Suprapubic skin (tissue), 4 donors: ENCODE measurements at regions not wholly inside any gene's neighbourhood (a gene's known extent, or its start where the extent isn't known, plus 50 kb on each side); places are given as distances from the start of the nearest gene placed in this dataset.

Source experiments
- DNase-seq, 2 donors: peaks; one replicate each; pipeline ENCODE4 v3.0.0-alpha.2; 2019; ENCODE audit warnings: low spot score in 2 of 2
- H3K27ac ChIP-seq: fragments of 200-600 bp; sonication (generic); one replicate; pipeline ENCODE4 v1.5.1; 2019
- H3K27me3 ChIP-seq: fragments of 200-600 bp; sonication (generic); one replicate; pipeline ENCODE4 v1.5.1; 2019
- H3K36me3 ChIP-seq: fragments of 200-600 bp; sonication (generic); one replicate; pipeline ENCODE4 v1.5.1; 2019
- H3K4me1 ChIP-seq: fragments of 200-600 bp; sonication (generic); one replicate; pipeline ENCODE4 v1.5.1; 2019
- H3K4me3 ChIP-seq: fragments of 200-600 bp; sonication (generic); one replicate; pipeline ENCODE4 v1.5.1; 2019; ENCODE audit warnings: mild to moderate bottlenecking
- H3K9me3 ChIP-seq: fragments of 200-600 bp; sonication (generic); one replicate; pipeline ENCODE4 v1.5.1; 2019
- EP300 ChIP-seq: sonication (generic); formaldehyde crosslinking; IDR thresholded peaks from one replicate; pipeline ENCODE4 v1.6.1; 2017; ENCODE audit warnings: antibody characterized with exemption
- POLR2A ChIP-seq, 2 donors: fragments of 450-650 bp; IDR thresholded peaks; one replicate each; pipeline ENCODE4 v1.6.1; 2017; ENCODE audit warnings: antibody characterized with exemption in 2 of 2, mild to moderate bottlenecking in 2 of 2, moderate library complexity in 2 of 2
- POLR2AphosphoS5 ChIP-seq, 3 donors: sonication (generic); formaldehyde crosslinking; IDR thresholded peaks; one replicate each; pipeline ENCODE4 v1.6.1; 2017; ENCODE audit warnings: antibody characterized with exemption in 3 of 3
- WGBS: methylation state at CpG from one replicate; pipeline ENCODE4 v1.1.5; 2018; 5-methylcytosine and 5-hydroxymethylcytosine counted together
- TF ChIP-seq, protein P1 (sequence below), 2 donors: fragments of 200-600 bp in 1 of 2; fragments of 450-650 bp in 1 of 2; sonication (generic) in 1 of 2; IDR thresholded peaks; one replicate each; pipeline ENCODE4 v1.5.1; 2016 to 2019; ENCODE audit warnings: antibody characterized with exemption in 2 of 2, mild to moderate bottlenecking in 1 of 2, moderate library complexity in 1 of 2

DNA sequence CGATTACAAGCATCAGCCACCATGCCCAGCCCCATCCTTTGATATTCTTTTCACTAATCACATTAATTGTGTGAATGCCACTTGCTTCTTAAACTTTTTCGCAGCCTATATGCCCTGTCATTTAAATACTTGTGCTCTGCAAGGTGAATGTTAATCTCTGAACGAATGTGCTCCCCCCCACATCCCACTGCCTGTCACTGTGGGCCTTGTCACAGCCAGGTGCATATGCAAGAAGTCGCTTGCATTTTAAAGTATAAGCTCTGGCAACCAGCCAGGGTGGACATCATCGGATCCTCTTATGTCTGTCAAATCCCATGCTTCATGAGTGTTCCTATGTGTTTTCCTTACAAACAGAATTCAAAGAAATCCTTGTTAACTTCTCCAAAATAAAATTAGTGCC is 304.4 kb downstream of the GALR1 start:
- no peaks in the 10 kb centered on the region for H3K27me3 ChIP-seq
- no peaks in the 10 kb centered on the region for H3K36me3 ChIP-seq
- 87% methylated on average over 5 of the region's 5 CpGs for WGBS
- H3K9me3 ChIP-seq, result no peaks in the 10 kb centered on the region
- no peak for DNase-seq
- TF ChIP-seq POLR2AphosphoS5 (IDR thresholded peaks at IDR 0.05) (no peak), POLR2A (IDR thresholded peaks at IDR 0.05) (no peak), EP300 (no peak)
- TF ChIP-seq, protein P1, sequence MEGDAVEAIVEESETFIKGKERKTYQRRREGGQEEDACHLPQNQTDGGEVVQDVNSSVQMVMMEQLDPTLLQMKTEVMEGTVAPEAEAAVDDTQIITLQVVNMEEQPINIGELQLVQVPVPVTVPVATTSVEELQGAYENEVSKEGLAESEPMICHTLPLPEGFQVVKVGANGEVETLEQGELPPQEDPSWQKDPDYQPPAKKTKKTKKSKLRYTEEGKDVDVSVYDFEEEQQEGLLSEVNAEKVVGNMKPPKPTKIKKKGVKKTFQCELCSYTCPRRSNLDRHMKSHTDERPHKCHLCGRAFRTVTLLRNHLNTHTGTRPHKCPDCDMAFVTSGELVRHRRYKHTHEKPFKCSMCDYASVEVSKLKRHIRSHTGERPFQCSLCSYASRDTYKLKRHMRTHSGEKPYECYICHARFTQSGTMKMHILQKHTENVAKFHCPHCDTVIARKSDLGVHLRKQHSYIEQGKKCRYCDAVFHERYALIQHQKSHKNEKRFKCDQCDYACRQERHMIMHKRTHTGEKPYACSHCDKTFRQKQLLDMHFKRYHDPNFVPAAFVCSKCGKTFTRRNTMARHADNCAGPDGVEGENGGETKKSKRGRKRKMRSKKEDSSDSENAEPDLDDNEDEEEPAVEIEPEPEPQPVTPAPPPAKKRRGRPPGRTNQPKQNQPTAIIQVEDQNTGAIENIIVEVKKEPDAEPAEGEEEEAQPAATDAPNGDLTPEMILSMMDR (IDR thresholded peaks at IDR 0.05), result no peak
- H3K4me1 ChIP-seq, result no peaks in the 10 kb centered on the region
- H3K4me3 ChIP-seq, result no peak overlapping the region
- no peak overlapping the region for H3K27ac ChIP-seq

DNA sequence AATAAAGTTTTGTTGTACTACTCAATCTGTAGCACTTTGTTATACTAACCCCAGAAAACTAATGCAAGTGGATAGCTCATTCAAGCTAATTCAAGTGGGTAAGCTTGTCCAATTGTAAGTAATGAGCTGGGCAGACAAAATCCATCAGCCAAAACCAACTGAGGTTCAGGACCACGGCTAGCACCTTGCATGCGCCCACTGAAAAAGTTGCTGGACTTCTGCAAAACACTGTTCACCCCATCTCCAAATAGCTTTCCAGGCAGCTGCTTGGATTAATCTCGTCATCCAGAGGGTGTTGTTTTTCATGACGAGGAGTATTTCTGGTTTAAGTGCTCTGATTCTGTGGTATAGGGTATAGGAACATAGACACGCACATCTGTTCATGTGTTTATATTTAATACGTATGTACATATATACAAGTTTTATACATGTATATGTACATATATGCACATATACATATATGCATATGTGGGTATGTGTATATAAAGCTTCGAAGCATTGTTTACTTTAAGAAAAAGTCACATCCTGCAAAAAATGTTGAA is 307.5 kb downstream of the GALR1 start:
- TF ChIP-seq POLR2A (IDR thresholded peaks at IDR 0.05) (no peak), EP300 (no peak), POLR2AphosphoS5 (IDR thresholded peaks at IDR 0.05) (no peak)
- TF ChIP-seq, protein P1 (IDR thresholded peaks at IDR 0.05), result no peak
- WGBS, result 58% methylated on average over 7 of the region's 7 CpGs
- no peaks in the 10 kb centered on the region for H3K36me3 ChIP-seq
- no peak overlapping the region for H3K4me3 ChIP-seq
- DNase-seq, result no peak
- no peaks in the 10 kb centered on the region for H3K9me3 ChIP-seq
- H3K27me3 ChIP-seq, result no peaks in the 10 kb centered on the region
- no peaks in the 10 kb centered on the region for H3K4me1 ChIP-seq
- H3K27ac ChIP-seq, result no peak overlapping the region

DNA sequence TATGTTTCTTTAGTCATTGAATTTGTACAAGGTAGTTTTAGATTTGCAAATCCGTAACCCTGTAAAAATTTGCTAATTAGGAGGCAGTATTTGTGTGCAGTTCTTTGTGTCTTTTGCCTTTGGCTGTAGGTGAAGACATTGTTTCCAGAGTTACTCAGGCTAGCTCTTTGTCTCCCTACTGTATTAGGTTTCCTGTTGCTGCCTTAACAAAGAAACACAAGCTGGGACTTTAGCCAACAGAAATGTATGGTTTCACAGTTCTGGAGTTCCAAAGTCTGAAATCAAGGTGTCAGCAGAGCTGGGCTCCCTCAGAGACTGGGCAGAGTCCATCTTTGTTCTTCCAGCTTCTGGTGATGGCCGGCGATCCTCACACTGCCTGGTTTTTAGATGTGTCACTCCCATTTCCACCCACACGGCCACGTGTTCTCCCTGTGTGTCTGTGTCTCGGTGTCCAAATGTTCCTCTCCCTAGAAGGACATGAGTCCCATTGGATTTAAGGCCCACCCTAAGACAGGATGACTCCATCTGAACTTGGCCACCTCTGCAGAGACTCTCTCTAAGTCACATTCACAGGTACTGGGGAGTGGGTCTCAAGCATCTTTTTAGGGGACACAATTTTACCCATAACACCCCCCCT is 309.7 kb downstream of the GALR1 start:
- Histone ChIP-seq H3K27ac (no peak overlapping the region), H3K9me3 (no peaks in the 10 kb centered on the region), H3K27me3 (no peaks in the 10 kb centered on the region), H3K36me3 (no peaks in the 10 kb centered on the region), H3K4me1 (no peaks in the 10 kb centered on the region), H3K4me3 (no peak overlapping the region)
- WGBS, result 74% methylated on average over 6 of the region's 6 CpGs
- DNase-seq, result no peak
- TF ChIP-seq EP300 (no peak), POLR2A (IDR thresholded peaks at IDR 0.05) (no peak), POLR2AphosphoS5 (IDR thresholded peaks at IDR 0.05) (no peak)
- TF ChIP-seq, protein P1 (IDR thresholded peaks at IDR 0.05), result no peak

DNA sequence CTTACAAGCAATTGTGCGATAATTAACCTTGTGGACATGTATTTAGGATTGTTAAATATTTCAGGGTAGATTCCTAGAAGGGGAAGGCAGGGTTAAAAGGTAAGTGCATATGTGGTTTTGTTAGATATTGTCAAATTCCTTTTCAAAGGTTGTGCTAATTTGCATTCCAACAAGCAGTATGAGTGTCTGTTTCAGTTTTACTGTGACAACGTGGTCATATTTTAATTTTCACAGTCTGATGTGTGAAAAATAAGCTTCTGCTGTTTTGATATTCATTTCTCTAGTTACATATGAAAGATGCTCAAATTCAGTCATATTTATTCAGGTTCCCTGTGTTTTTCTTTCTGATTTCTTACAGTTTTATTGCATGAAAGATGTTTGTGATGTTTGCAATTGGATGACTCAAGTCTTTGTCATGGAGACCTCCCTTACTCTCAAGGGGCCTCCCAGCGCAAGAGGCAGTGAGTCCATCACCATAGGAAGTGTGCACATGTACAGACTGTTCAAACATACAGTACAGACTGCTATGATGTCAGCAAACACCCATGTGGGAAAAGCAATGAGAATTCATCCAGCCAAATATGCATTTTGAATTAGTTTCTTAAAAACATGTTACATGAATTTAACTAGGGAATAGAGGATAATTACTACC is 310.8 kb downstream of the GALR1 start:
- no peaks in the 10 kb centered on the region for H3K9me3 ChIP-seq
- H3K36me3 ChIP-seq, result no peaks in the 10 kb centered on the region
- TF ChIP-seq, protein P1 (IDR thresholded peaks at IDR 0.05), result no peak
- TF ChIP-seq EP300, result no peak
- no peak for TF ChIP-seq POLR2A (IDR thresholded peaks at IDR 0.05)
- no peak for TF ChIP-seq POLR2AphosphoS5 (IDR thresholded peaks at IDR 0.05)
- no peaks in the 10 kb centered on the region for H3K27me3 ChIP-seq
- no peak overlapping the region for H3K4me3 ChIP-seq
- 73% methylated on average over 3 of the region's 3 CpGs for WGBS
- no peak for DNase-seq
- no peaks in the 10 kb centered on the region for H3K4me1 ChIP-seq
- no peak overlapping the region for H3K27ac ChIP-seq

DNA sequence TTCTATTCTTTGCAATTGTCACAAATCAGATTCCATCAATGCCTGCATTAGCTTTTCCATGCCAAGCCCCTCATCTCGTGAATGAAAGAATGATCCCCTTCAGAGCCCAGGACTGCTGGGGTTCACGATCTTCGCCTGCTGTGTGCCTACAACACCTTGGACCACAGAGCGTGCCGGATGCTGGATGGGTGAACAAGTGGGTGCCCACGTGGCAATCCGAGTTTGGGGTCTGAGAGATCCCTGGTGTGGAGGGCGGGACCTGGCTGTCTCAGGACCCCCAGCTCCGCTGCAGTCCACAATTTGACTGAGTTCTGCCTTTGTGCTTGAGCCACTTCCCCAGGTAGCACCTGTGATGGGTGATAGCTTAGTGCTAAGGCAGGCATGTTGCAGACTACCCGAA is 317.0 kb downstream of the GALR1 start:
- no peak overlapping the region for H3K27ac ChIP-seq
- no peak overlapping the region for H3K4me3 ChIP-seq
- H3K27me3 ChIP-seq, result no peaks in the 10 kb centered on the region
- H3K4me1 ChIP-seq, result no peaks in the 10 kb centered on the region
- DNase-seq, result no peak
- TF ChIP-seq, protein P1 (IDR thresholded peaks at IDR 0.05), result no peak
- TF ChIP-seq POLR2AphosphoS5 (IDR thresholded peaks at IDR 0.05) (no peak), POLR2A (IDR thresholded peaks at IDR 0.05) (no peak), EP300 (no peak)
- 90% methylated on average over 9 of the region's 10 CpGs for WGBS
- H3K9me3 ChIP-seq, result peaks cover 7% of the 10 kb centered on the region
- no peaks in the 10 kb centered on the region for H3K36me3 ChIP-seq
